ENCODE measurements at regions not wholly inside any gene's neighbourhood (a gene's known extent, or its start where the extent isn't known, plus 50 kb on each side); places are given as distances from the start of the nearest gene placed in this dataset.

DNA sequence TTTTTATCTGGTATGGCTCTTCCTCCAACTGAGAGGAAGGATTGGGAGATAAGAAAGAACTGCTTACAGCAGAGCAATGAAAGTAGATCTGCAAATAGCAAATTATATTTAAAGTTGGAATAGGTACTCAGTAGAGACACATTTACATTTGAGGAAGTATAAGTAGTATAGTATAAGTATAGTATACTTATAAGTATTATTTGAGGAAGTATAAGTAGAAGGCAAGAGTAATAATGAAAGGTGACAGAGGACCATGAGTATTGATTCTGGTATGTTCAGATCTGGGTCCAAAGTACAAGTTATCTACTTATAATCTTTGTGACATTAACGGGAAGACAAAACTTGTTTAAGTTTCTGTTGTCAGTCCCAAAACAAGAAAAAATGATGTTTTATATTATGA lies 527.6 kb upstream of the SORCS1 start:
- H3K9me3 ChIP-seq, result no peaks in the 10 kb centered on the region; the same call in 2 of the 3 replicates
- no peaks in the 10 kb centered on the region for H3K4me1 ChIP-seq
- ATAC-seq (no peak), DNase-seq (ENCODE audit: low read depth in 1 of 2, low spot score in 1 of 2) (no peak), FAIRE-seq (no peak)
- CTCF ChIA-PET, result no interaction called here
- 2% methylated on average over 1 of the region's 1 CpG for WGBS (ENCODE audit: missing lambda C conversion rate)
- TF ChIP-seq NPAS2 (CRISPR knock-in tag; IDR thresholded peaks at IDR 0.05; ENCODE audit: borderline replicate concordance) (no peak), HDAC2 (IDR thresholded peaks at IDR 0.05) (no peak), ZC3H11A (IDR thresholded peaks at IDR 0.05) (no peak), JUNB (IDR thresholded peaks at IDR 0.05) (no peak), ZSCAN20 (CRISPR knock-in tag; IDR thresholded peaks at IDR 0.05) (no peak), EHF (CRISPR knock-in tag; IDR thresholded peaks at IDR 0.05) (no peak), ELK1 (IDR thresholded peaks at IDR 0.05; ENCODE audit: low read depth, low read length) (no peak), HOXB13 (CRISPR knock-in tag; IDR thresholded peaks at IDR 0.05; ENCODE audit: low read depth) (no peak), HES2 (IDR thresholded peaks at IDR 0.05) (no peak), REST (IDR thresholded peaks at IDR 0.05) (no peak), ATOH8 (CRISPR knock-in tag; IDR thresholded peaks at IDR 0.05; ENCODE audit: low read depth) (no peak), HOXB5 (CRISPR knock-in tag; IDR thresholded peaks at IDR 0.05) (no peak), ZNF302 (CRISPR knock-in tag; IDR thresholded peaks at IDR 0.05) (no peak), NFE2L2 (conservative IDR thresholded peaks at IDR 0.05; ENCODE audit: low read length) (no peak)
- TF ChIP-seq, protein P1, sequence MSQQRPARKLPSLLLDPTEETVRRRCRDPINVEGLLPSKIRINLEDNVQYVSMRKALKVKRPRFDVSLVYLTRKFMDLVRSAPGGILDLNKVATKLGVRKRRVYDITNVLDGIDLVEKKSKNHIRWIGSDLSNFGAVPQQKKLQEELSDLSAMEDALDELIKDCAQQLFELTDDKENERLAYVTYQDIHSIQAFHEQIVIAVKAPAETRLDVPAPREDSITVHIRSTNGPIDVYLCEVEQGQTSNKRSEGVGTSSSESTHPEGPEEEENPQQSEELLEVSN (IDR thresholded peaks at IDR 0.05; ENCODE audit: borderline replicate concordance, low read depth), result no peak
- H3K27ac ChIP-seq, result no peak overlapping the region
- POLR2A ChIA-PET, result no interaction called here
- no peak overlapping the region for H3K4me3 ChIP-seq
- no peak overlapping the region for H3K4me2 ChIP-seq

- H3K9me3 ChIP-seq, result no peaks in the 10 kb centered on the region
- H3K4me3 ChIP-seq, result no peak overlapping the region
- no peaks in the 10 kb centered on the region for H3K4me1 ChIP-seq
- TF ChIP-seq TFCP2L1 (CRISPR knock-in tag; IDR thresholded peaks at IDR 0.05) (no peak), NFE2L2 (conservative IDR thresholded peaks at IDR 0.05; ENCODE audit: low read length) (no peak), MAZ (IDR thresholded peaks at IDR 0.05; ENCODE audit: borderline replicate concordance, low read depth, low read length) (no peak), HOXB5 (CRISPR knock-in tag; IDR thresholded peaks at IDR 0.05) (no peak)
- no peak for ATAC-seq
- no peak overlapping the region for H3K4me2 ChIP-seq
- no peak overlapping the region for H3K27ac ChIP-seq
- ChIA-PET CTCF (no interaction called here), POLR2A (no interaction called here)
- WGBS (ENCODE audit: missing lambda C conversion rate), result 0% methylated on average over 2 of the region's 2 CpGs
- FAIRE-seq, result no peak
- no peak for DNase-seq (ENCODE audit: low read depth in 1 of 2, low spot score in 1 of 2)
Measured at GRCh38 chr10:107689323-107689722, 524.8 kb upstream of the SORCS1 start.

GRCh38 chr10:107687701-107688100 lies 523.2 kb upstream of the SORCS1 start:
- ATAC-seq, result no peak
- Histone ChIP-seq H3K4me1 (no peaks in the 10 kb centered on the region), H3K4me3 (no peak overlapping the region), H3K4me2 (no peak overlapping the region), H3K27ac (no peak overlapping the region), H3K9me3 (no peaks in the 10 kb centered on the region)
- no peak for DNase-seq (ENCODE audit: low read depth in 1 of 2, low spot score in 1 of 2)
- ChIA-PET CTCF (no interaction called here), POLR2A (no interaction called here)
- 46% methylated on average over 2 of the region's 2 CpGs for WGBS (ENCODE audit: missing lambda C conversion rate)
- no peak for FAIRE-seq
- TF ChIP-seq HEYL (CRISPR knock-in tag; IDR thresholded peaks at IDR 0.05), result no peak
- TF ChIP-seq FOXS1 (CRISPR knock-in tag; IDR thresholded peaks at IDR 0.05), result no peak
- TF ChIP-seq POLR2A (IDR thresholded peaks at IDR 0.05; ENCODE audit: low read length), result no peak
- TF ChIP-seq, protein P1 (IDR thresholded peaks at IDR 0.05; ENCODE audit: borderline replicate concordance, low read depth), result no peak
- TF ChIP-seq, protein P2, sequence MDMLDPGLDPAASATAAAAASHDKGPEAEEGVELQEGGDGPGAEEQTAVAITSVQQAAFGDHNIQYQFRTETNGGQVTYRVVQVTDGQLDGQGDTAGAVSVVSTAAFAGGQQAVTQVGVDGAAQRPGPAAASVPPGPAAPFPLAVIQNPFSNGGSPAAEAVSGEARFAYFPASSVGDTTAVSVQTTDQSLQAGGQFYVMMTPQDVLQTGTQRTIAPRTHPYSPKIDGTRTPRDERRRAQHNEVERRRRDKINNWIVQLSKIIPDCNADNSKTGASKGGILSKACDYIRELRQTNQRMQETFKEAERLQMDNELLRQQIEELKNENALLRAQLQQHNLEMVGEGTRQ (IDR thresholded peaks at IDR 0.05), result no peak
- no peak for TF ChIP-seq EHMT2 (IDR thresholded peaks at IDR 0.05; ENCODE audit: low read depth)
- no peak for TF ChIP-seq HOXA7 (CRISPR knock-in tag; IDR thresholded peaks at IDR 0.05)
- TF ChIP-seq RCOR1 (IDR thresholded peaks at IDR 0.05; ENCODE audit: low read depth, low read length), result no peak
- TF ChIP-seq, protein P3, sequence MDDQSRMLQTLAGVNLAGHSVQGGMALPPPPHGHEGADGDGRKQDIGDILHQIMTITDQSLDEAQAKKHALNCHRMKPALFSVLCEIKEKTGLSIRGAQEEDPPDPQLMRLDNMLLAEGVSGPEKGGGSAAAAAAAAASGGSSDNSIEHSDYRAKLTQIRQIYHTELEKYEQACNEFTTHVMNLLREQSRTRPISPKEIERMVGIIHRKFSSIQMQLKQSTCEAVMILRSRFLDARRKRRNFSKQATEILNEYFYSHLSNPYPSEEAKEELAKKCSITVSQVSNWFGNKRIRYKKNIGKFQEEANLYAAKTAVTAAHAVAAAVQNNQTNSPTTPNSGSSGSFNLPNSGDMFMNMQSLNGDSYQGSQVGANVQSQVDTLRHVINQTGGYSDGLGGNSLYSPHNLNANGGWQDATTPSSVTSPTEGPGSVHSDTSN (IDR thresholded peaks at IDR 0.05), result no peak
- no peak for TF ChIP-seq CHD2 (IDR thresholded peaks at IDR 0.05; ENCODE audit: low read length, partially characterized antibody)
- no peak for TF ChIP-seq TP53 (CRISPR knock-in tag; IDR thresholded peaks at IDR 0.05)
- no peak for TF ChIP-seq HDAC2 (IDR thresholded peaks at IDR 0.05)
